ENCODE measurements at regions not wholly inside any gene's neighbourhood (a gene's known extent, or its start where the extent isn't known, plus 50 kb on each side); places are given as distances from the start of the nearest gene placed in this dataset.

DNA sequence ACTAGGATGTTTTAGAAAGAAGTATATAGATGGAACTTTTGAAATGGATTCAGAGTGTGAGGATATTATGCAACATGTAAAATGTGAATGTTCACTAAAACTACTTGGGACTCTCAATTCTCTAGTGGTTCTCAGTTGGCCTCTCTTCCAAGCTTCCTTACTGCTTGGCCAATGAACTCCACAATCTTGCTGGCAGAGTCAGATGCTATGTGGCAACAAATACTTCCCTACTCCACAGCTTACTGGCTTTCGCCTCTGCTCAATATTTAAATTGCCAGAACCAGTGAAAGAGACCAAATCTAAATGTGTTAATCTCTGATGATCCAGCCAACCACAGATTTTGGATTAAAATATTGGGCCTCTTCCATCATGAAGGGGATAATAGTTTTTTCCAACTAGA is 138.4 kb downstream of the HTR1B start:
- TF ChIP-seq, protein P1, sequence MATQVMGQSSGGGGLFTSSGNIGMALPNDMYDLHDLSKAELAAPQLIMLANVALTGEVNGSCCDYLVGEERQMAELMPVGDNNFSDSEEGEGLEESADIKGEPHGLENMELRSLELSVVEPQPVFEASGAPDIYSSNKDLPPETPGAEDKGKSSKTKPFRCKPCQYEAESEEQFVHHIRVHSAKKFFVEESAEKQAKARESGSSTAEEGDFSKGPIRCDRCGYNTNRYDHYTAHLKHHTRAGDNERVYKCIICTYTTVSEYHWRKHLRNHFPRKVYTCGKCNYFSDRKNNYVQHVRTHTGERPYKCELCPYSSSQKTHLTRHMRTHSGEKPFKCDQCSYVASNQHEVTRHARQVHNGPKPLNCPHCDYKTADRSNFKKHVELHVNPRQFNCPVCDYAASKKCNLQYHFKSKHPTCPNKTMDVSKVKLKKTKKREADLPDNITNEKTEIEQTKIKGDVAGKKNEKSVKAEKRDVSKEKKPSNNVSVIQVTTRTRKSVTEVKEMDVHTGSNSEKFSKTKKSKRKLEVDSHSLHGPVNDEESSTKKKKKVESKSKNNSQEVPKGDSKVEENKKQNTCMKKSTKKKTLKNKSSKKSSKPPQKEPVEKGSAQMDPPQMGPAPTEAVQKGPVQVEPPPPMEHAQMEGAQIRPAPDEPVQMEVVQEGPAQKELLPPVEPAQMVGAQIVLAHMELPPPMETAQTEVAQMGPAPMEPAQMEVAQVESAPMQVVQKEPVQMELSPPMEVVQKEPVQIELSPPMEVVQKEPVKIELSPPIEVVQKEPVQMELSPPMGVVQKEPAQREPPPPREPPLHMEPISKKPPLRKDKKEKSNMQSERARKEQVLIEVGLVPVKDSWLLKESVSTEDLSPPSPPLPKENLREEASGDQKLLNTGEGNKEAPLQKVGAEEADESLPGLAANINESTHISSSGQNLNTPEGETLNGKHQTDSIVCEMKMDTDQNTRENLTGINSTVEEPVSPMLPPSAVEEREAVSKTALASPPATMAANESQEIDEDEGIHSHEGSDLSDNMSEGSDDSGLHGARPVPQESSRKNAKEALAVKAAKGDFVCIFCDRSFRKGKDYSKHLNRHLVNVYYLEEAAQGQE (IDR thresholded peaks at IDR 0.05; ENCODE audit: insufficient read depth in 1 of 2, low read depth in 2 of 2, low read length in 2 of 2) = no peak
- TF ChIP-seq SIN3A (IDR thresholded peaks at IDR 0.05; ENCODE audit: borderline replicate concordance, insufficient read depth, low read length) (no peak), TAF1 (IDR thresholded peaks at IDR 0.05; ENCODE audit: borderline replicate concordance, insufficient read depth, low read length) (no peak), POLR2AphosphoS5 (IDR thresholded peaks at IDR 0.05; ENCODE audit: low read depth, low read length) (no peak)

All from PFSK-1 (cell line).